PC-9 (cell line): ENCODE measurements at regions not wholly inside any gene's neighbourhood (a gene's known extent, or its start where the extent isn't known, plus 50 kb on each side); places are given as distances from the start of the nearest gene placed in this dataset.

ENCODE experiments used
- EZH2 ChIP-seq: fragments of 200-600 bp; sonication (generic); IDR thresholded peaks from 2 replicates; pipeline ENCODE4 v1.8.0; 2017; ENCODE audit warnings: antibody characterized with exemption, low read depth
- TF ChIP-seq, protein P1 (sequence below): fragments of 200-600 bp; sonication (generic); conservative IDR thresholded peaks from 2 replicates; pipeline ENCODE4 v1.6.1; 2017; ENCODE audit warnings: mixed run types, antibody characterized with exemption, mild to moderate bottlenecking, moderate library complexity

DNA sequence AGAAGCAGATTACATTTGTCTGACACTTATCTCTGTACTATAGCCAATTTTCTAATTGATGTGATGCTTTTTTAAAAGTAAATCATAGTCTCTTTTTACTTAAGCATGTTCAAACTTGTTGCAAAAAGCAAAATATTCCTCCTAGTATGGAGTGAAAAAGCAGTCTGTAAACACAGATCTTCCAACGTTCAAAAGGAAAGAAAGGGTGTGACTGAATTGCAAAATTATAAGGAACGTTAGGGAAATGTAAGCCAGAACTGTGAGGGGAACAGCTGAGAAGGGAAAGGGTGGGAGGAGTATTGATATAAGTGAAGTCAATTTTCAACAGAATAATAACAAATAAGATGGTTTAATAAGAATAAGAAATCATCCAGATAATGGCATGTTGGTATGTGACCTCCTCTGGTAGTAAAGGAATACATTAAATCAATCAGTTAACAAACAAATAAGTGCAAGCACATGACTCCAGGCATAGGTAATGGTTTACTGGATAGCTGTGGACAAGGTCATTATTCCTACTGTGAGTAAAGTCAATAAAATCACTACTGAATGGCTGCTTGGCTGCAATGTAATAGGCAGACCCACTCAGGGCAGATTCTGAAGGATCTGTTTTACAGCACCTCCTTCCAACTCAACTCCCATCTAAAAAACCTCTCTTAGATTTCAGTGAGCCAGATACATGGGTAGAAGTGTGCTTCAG, 239.1 kb upstream of the NMUR2 start:
- TF ChIP-seq, protein P1, sequence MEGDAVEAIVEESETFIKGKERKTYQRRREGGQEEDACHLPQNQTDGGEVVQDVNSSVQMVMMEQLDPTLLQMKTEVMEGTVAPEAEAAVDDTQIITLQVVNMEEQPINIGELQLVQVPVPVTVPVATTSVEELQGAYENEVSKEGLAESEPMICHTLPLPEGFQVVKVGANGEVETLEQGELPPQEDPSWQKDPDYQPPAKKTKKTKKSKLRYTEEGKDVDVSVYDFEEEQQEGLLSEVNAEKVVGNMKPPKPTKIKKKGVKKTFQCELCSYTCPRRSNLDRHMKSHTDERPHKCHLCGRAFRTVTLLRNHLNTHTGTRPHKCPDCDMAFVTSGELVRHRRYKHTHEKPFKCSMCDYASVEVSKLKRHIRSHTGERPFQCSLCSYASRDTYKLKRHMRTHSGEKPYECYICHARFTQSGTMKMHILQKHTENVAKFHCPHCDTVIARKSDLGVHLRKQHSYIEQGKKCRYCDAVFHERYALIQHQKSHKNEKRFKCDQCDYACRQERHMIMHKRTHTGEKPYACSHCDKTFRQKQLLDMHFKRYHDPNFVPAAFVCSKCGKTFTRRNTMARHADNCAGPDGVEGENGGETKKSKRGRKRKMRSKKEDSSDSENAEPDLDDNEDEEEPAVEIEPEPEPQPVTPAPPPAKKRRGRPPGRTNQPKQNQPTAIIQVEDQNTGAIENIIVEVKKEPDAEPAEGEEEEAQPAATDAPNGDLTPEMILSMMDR, result no peak
- TF ChIP-seq EZH2, result no peak
